ENCODE measurements at regions not wholly inside any gene's neighbourhood (a gene's known extent, or its start where the extent isn't known, plus 50 kb on each side); places are given as distances from the start of the nearest gene placed in this dataset.

- no peaks in the 10 kb centered on the region for H3K4me1 ChIP-seq (ENCODE audit: insufficient read depth, low read length)
- no peak overlapping the region for H3K9ac ChIP-seq (ENCODE audit: low read depth, low read length)
- H3K36me3 ChIP-seq (ENCODE audit: insufficient read depth, low read length), result no peaks in the 10 kb centered on the region
- no peaks in the 10 kb centered on the region for H3K9me3 ChIP-seq (ENCODE audit: control insufficient read depth, insufficient read depth, low read length)
These were observed 86.6 kb upstream of the PDK4 start for GRCh38 chr7:95682913-95683312.

- Histone ChIP-seq H3K9me3 (ENCODE audit: control insufficient read depth, insufficient read depth, low read length) (no peaks in the 10 kb centered on the region), H3K4me1 (ENCODE audit: insufficient read depth, low read length) (no peaks in the 10 kb centered on the region), H3K36me3 (ENCODE audit: insufficient read depth, low read length) (no peaks in the 10 kb centered on the region), H3K9ac (ENCODE audit: low read depth, low read length) (no peak overlapping the region)
These were observed 80.4 kb upstream of the PDK4 start for GRCh38 chr7:95676691-95677090.

GRCh38 chr7:95675632-95676031 is 79.3 kb upstream of the PDK4 start:
- no peak overlapping the region for H3K9ac ChIP-seq (ENCODE audit: low read depth, low read length)
- no peaks in the 10 kb centered on the region for H3K4me1 ChIP-seq (ENCODE audit: insufficient read depth, low read length)
- no peaks in the 10 kb centered on the region for H3K9me3 ChIP-seq (ENCODE audit: control insufficient read depth, insufficient read depth, low read length)
- no peaks in the 10 kb centered on the region for H3K36me3 ChIP-seq (ENCODE audit: insufficient read depth, low read length)

DNA sequence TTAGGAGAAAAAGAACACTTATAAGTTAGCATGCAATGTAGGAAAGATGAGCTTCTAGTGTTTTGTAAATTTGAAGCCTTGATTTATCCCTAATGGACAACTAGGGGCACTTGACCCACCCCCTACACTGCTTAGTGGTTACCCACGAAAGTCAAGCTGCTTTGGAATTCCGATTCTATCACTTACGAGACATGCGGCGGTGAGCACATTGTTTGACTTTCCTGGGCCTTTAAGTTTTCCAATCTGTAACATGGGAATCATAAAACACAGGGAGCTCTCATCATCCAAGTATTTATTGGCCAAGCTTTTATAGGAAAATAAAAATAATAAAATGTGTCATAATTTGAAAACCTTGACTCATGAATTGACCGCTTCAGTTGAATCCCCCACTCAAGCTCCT is 78.7 kb upstream of the PDK4 start:
- no peaks in the 10 kb centered on the region for H3K4me1 ChIP-seq (ENCODE audit: insufficient read depth, low read length)
- H3K36me3 ChIP-seq (ENCODE audit: insufficient read depth, low read length), result no peaks in the 10 kb centered on the region
- no peak overlapping the region for H3K9ac ChIP-seq (ENCODE audit: low read depth, low read length)
- no peaks in the 10 kb centered on the region for H3K9me3 ChIP-seq (ENCODE audit: control insufficient read depth, insufficient read depth, low read length)

DNA sequence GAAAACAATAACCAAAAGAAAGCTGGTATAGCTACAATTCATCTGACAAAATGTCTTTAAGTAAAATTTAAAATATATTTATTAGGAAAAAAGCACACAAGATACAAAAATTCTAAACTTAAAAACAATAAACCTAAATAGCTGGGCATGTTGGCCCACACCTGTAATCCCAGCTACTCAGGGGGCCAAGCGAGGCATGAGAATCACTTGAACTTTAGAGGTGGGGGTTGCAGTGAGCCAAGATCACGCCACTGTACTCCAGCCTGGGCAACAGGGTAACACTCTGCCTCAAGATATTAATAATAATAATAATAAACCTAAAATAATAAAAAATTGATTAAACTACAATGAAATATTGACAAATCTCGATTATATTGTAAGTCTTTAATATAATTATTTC is 77.8 kb upstream of the PDK4 start:
- no peaks in the 10 kb centered on the region for H3K4me1 ChIP-seq (ENCODE audit: insufficient read depth, low read length)
- H3K36me3 ChIP-seq (ENCODE audit: insufficient read depth, low read length), result no peaks in the 10 kb centered on the region
- H3K9ac ChIP-seq (ENCODE audit: low read depth, low read length), result no peak overlapping the region
- no peaks in the 10 kb centered on the region for H3K9me3 ChIP-seq (ENCODE audit: control insufficient read depth, insufficient read depth, low read length)

DNA sequence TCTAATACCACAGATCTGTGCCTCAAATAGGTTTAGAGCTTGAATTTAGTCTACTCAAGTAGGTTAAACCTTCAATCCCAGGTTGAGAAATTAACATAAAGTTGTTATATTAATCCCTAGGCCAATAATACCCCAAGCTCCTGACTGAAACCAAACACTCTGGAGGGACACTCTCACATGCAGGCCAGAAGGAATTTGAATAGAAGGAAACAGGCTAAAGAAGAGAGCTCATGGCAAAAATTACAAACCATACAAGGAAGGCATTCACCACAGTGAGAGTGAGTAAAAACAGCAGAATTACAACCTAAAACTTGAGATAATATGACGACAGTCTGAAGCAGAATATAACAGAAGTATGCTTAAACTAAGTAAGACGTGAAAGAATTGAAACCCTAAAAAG is 76.1 kb upstream of the PDK4 start:
- Histone ChIP-seq H3K9ac (ENCODE audit: low read depth, low read length) (no peak overlapping the region), H3K9me3 (ENCODE audit: control insufficient read depth, insufficient read depth, low read length) (no peaks in the 10 kb centered on the region), H3K4me1 (ENCODE audit: insufficient read depth, low read length) (no peaks in the 10 kb centered on the region), H3K36me3 (ENCODE audit: insufficient read depth, low read length) (no peaks in the 10 kb centered on the region)

- no peaks in the 10 kb centered on the region for H3K36me3 ChIP-seq (ENCODE audit: insufficient read depth, low read length)
- no peak overlapping the region for H3K9ac ChIP-seq (ENCODE audit: low read depth, low read length)
- H3K9me3 ChIP-seq (ENCODE audit: control insufficient read depth, insufficient read depth, low read length), result no peaks in the 10 kb centered on the region
- H3K4me1 ChIP-seq (ENCODE audit: insufficient read depth, low read length), result no peaks in the 10 kb centered on the region
These were observed 73.2 kb upstream of the PDK4 start for GRCh38 chr7:95669513-95669912.

- no peaks in the 10 kb centered on the region for H3K36me3 ChIP-seq (ENCODE audit: insufficient read depth, low read length)
- no peak overlapping the region for H3K9ac ChIP-seq (ENCODE audit: low read depth, low read length)
- H3K4me1 ChIP-seq (ENCODE audit: insufficient read depth, low read length), result no peaks in the 10 kb centered on the region
- H3K9me3 ChIP-seq (ENCODE audit: control insufficient read depth, insufficient read depth, low read length), result no peaks in the 10 kb centered on the region
These were observed 72.2 kb upstream of the PDK4 start for GRCh38 chr7:95668504-95669018.

DNA sequence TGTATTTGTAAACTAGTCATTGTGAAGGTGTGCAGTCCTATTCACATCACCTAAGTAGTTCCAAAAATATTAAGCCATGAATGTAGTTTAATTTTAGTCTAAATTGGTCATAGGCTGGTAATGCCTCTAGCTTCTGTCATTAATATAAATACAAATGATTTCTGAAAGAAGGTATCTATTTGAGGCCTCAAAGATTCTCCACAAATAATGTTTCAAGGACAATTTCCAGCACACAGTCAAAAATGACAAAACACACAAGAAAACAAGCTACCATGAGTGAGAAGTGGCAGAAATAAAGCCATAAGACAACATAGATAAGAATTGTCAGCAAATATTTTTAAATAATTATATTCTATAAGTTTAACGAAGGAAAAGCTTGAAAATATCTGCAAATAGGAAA is 66.7 kb upstream of the PDK4 start:
- Histone ChIP-seq H3K9ac (ENCODE audit: low read depth, low read length) (no peak overlapping the region), H3K9me3 (ENCODE audit: control insufficient read depth, insufficient read depth, low read length) (no peaks in the 10 kb centered on the region), H3K36me3 (ENCODE audit: insufficient read depth, low read length) (no peaks in the 10 kb centered on the region), H3K4me1 (ENCODE audit: insufficient read depth, low read length) (no peaks in the 10 kb centered on the region)

- Histone ChIP-seq H3K36me3 (ENCODE audit: insufficient read depth, low read length) (no peaks in the 10 kb centered on the region), H3K4me1 (ENCODE audit: insufficient read depth, low read length) (no peaks in the 10 kb centered on the region), H3K9me3 (ENCODE audit: control insufficient read depth, insufficient read depth, low read length) (no peaks in the 10 kb centered on the region)
These were observed 63.7 kb upstream of the PDK4 start for GRCh38 chr7:95660023-95660434.

DNA sequence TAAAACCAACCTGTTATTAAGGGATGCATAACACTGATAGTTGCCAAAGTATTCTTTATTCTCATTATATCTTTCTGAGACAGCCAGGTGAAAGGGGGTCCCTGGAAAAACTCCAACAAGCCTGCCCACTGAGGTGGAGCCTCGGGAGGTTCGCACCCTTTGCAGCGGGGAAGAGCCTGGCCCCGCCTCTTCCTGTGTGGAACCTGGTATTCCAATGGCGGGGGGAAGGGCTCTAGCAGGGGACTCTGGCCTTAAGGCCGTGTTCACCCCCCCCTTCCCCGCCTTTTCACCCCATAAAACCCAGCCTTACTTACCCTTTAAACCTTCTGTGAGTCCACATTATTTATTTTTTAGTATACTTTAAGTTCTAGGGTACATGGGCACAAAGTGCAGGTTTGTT is 62.4 kb upstream of the PDK4 start:
- H3K36me3 ChIP-seq (ENCODE audit: insufficient read depth, low read length), result no peaks in the 10 kb centered on the region
- no peaks in the 10 kb centered on the region for H3K9me3 ChIP-seq (ENCODE audit: control insufficient read depth, insufficient read depth, low read length)
- H3K4me1 ChIP-seq (ENCODE audit: insufficient read depth, low read length), result no peaks in the 10 kb centered on the region
- H3K9ac ChIP-seq (ENCODE audit: low read depth, low read length), result no peak overlapping the region

More at GRCh38 chr7:95660023-95660434, 63.7 kb upstream of the PDK4 start:
- H3K9ac ChIP-seq (ENCODE audit: low read depth, low read length), result no peak overlapping the region

DNA sequence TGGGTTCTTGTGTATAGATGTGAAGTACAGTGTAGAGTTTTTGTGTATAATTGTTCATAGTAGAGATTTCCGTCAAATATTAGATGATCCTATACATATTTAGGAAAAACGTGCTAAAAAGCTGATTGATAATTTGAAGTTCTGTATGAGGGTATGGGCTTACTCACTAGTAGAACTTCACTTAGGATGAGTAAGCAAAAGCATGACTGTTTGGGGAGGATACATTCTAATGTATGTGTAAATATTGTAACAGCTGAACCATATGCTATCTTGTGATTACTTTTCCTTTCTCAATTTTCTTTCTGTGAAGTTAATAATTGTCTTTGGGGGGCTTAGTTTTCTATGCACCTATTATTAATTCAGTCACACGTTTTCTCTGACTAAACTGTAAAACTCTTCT is 53.2 kb upstream of the PDK4 start:
- Histone ChIP-seq H3K36me3 (ENCODE audit: insufficient read depth, low read length) (no peaks in the 10 kb centered on the region), H3K9me3 (ENCODE audit: control insufficient read depth, insufficient read depth, low read length) (no peaks in the 10 kb centered on the region), H3K4me1 (ENCODE audit: insufficient read depth, low read length) (no peaks in the 10 kb centered on the region), H3K9ac (ENCODE audit: low read depth, low read length) (no peak overlapping the region)

GRCh38 chr7:95646350-95646749 is 50.0 kb upstream of the PDK4 start:
- Histone ChIP-seq H3K36me3 (ENCODE audit: insufficient read depth, low read length) (no peaks in the 10 kb centered on the region), H3K4me1 (ENCODE audit: insufficient read depth, low read length) (no peaks in the 10 kb centered on the region)

More at GRCh38 chr7:95646350-95646749, 50.0 kb upstream of the PDK4 start:
- H3K9ac ChIP-seq (ENCODE audit: low read depth, low read length), result no peak overlapping the region
- no peaks in the 10 kb centered on the region for H3K9me3 ChIP-seq (ENCODE audit: control insufficient read depth, insufficient read depth, low read length)
